T-helper 1 cell (primary cell): ENCODE measurements at regions not wholly inside any gene's neighbourhood (a gene's known extent, or its start where the extent isn't known, plus 50 kb on each side); places are given as distances from the start of the nearest gene placed in this dataset.

Source experiments
- DNase-seq, 5 donors: peaks; one replicate each; pipeline ENCODE4 v3.0.0-alpha.2; 2012 to 2020

DNA sequence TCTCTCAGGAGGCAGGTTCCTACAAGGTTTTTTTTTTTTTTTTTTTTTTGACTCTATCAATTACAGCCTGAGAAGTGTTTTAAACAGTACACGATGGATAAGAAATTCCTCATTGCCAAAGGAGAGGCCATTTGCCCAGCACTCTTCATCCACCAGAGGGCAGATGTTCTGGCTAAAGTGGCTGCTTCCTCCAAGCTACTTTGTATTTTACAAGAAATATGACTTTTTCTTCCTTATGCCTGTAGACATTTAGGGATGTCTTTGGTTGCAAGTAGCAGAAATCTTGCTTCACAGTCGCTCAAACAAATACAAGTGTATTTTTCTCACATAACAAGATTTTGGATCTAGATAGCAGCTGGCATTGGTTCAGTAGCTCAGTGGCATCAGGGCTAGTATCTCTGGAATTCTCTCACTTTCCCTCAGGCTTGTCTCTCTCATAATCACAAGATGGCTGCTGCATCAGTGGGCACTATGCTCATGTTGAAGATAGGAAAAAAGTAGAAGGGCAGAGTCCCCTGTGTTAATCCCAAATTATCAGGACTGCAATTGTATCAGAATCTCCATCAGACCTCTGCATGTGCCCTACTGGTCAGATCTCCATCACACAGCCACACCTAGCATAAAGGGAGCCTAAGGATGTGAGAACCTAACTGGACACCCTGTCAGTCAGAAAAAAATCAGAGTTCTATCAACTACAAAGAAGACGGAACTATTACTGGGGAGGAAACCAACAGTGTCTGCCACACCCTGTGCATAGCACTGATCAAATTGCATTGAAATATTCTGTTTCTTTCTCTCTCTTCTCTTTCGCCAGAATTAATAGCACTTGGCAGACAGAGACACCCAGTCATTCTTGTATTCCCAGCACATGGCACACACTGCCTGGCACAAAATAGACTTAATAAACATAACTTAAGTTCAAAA, 138.9 kb upstream of the COL8A1 start:
- DNase-seq = no peak

DNA sequence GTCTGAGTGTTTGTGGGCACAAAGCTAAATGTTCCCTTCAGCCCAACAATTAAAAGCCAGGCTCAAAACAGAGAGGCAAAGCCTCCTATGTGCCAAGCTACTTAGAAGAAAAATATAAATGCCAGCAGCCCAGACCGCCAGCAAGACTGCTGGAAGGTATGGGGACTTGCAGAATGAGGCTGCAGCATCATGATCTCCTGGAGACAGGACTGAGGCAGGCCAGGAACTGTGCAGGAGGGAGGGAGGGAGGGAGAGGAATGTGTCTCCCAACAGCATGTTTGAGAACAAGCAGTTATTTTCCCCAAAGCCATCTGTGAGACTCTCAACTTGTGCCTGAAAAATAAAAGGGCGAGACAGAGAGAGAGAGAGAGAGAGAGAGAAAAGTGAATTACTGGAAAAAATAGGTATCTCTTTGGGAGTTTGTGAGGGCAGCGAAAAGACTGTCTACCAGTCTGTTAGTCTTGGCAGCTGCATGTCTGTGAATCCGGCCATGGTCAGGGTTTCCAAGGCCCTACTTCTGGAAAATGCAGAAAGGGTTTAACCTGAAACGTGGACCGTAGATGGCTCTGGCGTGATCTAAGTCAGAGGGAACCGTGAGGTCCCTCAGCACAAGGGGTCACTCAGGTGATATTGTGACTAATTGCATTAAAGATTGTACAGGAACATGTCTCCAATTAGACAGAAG, 139.7 kb upstream of the COL8A1 start:
- no peak for DNase-seq

DNA sequence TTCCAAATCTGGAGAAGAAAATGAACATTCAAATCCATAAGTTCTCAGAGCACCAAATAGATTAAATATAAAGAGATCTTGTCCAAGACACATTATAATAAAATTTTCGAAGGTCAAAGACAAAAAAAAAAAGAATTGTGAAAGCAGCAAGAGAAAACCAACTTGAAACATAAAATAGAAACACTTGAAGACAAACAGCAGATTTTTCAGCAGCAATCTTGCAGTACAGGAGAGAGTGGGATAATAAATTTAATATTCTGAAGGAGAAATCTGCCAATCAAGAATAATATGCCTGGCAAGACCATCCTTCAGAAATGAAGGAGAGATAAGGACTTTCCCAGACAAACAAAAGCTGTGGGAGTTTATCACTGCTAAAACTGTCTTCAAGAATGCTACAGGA, 150.5 kb upstream of the COL8A1 start:
- no peak for DNase-seq

DNA sequence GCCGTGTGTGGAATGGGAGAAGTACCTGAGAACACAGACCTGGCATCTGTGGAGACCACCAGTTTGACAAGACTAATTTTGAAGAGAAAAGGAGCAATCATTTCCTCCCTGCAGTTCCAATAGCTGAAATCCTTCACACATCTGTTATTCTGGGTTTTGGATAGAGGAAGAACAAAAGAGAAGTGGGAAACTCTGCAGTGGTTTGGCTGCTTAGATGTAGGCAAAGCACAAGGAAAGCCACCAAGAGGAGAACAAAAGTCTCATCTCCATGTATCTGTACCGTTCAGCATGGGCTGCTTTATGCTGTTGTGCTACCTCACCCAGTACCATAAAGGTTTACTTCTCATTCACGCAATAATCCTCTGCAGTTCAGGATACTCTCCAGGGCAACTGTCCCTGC, 153.1 kb upstream of the COL8A1 start:
- DNase-seq = no peak

DNA sequence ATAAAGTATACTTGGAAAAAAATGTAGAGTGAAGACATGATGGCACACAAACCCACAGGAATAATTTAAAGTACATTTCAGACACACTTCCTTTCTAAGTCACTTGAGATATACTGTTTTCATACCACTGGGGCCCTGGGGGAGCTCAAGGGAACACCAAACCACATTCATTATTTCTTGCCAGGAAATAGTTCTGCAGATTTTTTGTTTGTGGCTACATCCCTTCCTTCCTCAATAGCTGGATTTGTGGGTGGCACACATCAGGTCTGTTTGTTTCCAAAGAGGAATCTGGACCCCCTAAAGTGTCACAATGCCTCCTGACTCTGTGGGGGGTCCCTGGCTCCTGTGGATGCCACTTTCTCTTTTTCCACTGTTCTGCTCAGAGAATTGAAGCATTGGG, 153.5 kb upstream of the COL8A1 start:
- DNase-seq = no peak

DNA sequence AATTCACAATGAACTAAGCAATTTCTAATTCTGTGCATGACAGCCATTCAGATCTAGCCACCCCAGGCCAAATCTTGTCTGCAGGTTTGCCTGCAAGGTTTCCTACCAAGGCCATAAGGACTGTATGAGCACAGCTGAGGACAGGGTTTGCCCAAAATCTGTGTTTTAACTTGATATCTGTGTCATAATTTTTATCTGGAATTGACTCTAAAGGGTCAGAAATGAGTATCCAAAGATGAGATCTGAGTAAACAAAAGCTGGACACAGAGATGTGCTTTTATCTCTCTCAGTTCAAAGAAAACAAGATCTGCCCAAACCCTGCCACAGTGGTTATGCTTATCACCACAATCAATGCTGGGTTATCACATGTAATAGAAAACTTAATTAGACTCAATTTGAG, 154.6 kb upstream of the COL8A1 start:
- no peak for DNase-seq

DNA sequence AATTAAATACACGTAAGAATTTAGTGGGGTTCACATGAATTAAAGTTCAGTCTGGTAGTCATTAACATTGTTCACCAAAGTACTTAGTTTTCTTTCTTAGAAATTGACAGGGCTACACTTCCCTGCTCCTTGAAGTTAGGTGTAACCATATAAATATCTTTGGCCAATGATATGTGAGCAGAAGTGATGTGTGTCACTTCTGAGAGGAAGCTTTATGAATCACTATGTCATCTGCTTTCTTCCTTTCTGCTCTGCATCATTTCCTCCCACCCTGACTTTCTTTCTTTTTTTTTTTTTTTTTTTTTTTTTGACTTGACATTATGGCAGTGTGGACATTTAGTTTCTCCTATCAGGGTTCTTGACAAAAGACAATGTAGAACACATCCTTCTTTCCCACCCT, 156.2 kb upstream of the COL8A1 start:
- no peak for DNase-seq

DNA sequence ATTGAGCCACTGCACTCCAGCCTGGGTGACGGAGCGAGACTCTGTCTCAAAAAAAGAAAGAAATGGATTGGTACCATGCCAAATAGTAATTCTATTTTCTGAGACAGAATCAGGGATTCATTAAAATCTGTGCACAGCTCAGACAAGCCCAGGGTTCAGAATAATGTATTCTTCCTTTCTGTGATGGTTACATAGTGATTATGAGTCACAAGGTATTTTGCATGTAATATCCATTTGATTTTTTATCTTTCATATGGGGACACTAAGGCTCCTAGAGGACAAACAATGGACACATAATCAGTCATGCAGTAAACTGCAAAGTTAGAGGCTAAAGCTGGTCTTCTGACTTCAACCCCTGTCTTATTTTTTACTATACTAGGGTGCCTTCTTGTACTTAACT, 156.8 kb upstream of the COL8A1 start:
- DNase-seq = no peak

DNA sequence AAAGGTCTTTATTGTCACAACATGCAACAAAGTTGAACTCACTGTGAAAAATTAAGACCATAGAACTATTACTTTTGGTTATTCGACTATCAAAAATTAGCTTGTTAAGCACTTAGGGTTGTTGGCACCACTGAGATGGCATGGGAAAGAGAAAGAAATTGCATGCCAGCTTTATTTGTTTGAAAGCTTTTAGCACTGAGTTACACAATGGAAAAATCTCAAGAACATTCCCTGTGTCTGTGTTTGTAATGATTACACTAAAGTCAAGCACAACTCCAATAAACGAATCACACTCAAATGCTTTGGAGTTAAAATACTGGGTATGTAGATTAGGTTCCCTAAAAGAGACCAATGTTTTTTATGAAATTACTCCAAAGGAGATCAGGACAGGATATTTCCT, 158.6 kb upstream of the COL8A1 start:
- DNase-seq = no peak

DNA sequence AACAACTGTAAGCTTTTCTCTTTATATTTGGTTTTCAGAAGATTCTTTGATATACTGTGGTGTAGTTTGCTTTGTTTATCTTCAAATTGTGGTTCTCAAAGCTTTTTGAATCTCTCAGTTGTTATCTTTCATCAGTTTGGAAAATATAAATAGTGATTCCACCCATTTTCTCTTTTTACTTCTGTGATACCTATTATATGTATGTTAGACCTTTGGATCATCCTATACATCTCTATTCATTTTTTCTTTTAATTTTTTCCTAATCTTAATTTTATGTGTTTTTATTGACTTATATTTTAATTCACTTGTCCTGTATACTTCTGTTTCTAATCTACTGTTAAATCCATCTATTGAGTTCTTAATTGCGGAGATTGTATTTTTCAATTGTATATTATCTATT, 160.7 kb upstream of the COL8A1 start:
- no peak for DNase-seq

DNA sequence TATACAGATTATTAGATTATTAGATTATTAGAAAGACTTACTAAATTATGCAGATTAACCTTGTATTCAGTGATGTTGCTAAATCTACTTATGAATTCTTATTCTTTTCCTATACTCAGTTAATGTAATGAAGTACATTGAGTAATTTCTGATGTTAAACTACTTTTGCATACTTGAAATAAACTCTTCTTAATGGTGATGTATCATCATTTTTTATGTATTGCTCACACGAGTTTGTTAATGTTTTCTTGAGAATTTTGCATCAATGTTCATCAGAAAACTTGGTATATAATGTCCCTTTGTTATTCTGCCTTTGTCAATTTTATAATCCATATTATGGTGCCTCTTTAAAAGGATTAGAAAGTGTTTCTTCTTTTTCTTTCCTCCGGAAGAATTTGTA, 163.2 kb upstream of the COL8A1 start:
- no peak for DNase-seq

DNA sequence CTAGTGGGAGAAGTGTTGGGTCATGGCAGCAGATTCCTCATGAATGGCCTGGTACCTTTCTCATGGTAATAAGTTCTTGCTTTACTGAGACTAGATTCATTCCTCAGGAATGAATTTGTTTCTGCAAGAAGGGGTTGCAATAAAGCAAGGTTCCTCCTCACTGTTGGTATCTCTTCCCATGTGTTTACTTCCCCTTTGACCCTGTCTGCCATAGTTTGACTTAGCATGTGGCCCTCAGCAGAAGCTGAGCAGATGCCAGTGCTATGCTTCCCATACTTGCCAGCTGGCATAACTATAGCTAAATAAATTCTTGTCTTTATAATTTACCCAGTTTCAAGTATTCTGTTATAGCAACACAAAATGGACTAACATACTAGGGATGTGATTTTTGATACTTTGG, 163.6 kb upstream of the COL8A1 start:
- no peak for DNase-seq

DNA sequence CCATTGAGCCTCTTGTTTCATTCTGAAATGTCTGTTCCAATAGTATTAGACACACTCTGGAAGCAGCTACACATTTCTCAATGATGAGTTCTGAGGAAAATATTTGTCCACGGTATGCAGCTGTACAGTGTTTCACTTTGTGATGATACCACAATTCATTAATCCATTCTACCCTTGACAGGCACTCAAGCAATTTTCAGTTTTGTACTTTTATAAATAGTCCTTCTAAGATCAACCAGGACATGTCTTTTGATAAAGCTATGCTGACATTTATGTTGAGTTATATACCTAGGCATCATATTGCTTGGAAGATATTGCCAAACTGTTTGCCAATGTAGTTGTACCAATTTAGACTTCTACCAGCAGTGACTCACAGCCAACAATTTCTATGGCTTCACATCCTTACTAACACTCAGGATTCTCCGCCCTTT, 165.1 kb upstream of the COL8A1 start:
- DNase-seq = no peak

DNA sequence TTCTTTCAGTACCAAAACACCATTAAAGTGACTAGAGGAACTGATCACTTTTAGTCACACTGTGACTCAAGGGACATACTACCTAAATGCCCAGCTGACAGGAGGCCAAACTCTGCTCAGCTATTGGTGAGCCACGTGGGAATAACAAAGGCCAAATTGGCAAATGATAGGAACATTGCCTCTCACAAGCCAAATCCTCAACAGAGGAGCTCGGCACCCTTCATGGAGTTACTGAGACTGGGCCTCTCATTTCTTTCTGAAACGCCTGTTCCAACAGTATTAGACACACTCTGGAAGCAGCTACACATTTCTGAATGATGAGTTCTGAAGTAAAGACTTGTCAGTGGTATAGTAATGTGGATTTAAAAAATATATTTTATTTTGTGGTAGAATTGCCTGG, 166.0 kb upstream of the COL8A1 start:
- no peak for DNase-seq

DNA sequence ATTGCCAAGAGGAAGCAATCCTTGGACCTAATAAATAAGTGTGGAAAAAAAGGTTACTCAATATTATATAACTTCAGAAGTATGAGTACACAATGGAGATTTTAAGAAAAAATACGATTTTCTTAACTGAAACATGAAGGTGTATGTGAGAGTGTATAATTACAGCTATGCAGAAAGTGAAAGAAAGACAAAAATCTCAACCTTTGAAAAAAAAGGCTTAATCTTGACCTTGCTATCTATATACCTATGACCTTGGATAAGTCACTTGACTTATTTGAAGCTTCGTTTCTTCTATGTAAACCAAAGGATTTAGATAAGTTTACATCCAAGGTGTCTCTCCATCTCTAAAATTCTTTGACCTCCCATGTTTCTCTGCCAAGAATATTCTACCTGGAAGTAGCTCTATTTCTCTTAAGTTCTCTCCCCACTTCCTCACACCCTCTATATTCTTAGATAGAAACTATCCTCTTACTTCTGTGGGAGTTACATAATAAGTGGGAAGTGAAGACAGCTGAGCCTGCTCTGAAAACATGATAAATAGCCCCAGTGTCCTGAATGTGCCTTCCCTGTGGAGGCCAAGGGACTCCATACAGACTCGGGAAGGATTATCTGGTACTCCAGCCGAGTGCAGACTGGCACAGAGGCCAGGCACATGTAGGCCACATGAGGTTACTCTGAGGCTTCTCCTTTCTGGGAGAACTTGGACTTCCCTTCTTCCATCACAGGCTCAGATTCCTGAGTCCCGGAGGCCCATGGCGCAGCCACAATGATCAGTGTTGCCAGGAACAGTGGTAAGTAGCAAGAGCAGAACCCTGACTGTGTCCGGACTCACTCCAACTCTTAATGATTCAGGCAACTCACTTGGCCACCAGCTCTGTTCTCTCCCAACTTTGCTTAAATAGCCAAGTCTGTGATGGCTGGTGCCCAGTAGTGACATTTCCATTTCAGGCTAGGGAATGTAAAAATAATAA, 166.8 kb upstream of the COL8A1 start:
- no peak for DNase-seq

DNA sequence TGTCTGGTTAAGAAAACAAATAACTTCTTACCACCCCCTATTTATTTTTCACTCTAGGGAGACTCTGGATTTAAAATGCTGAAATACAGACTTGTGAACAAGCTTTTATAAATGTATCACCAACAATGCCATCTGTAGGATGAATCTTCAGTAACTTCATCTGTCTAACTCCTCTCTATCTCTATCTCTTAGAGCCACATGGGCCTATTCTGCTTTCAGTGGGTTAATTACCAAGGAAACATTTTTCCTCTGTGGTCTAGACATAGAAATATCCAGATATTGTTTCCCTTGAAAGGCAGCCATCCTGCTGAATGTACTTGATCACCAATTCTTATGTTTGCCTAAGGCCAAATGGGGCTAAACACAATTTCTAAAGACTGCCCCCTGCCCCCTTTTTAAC, 167.6 kb upstream of the COL8A1 start:
- no peak for DNase-seq

DNA sequence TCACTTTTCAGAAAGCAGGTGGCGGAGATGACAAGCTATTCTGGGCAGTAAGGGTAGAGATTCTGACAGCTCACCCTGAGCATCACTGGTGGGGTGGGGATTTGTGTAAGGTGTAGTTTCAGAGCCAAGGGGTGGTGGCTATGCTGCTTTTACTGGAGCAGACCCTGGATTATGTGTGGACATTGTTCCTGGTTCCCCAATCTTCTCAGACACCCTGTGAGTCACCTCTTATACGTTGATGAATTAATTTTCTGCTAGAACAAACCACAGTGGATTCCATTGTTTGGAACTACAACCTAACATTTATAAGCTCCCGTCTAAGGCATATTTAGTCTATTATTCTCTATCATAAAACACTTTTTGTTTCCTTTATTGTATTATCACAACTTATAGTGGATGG, 169.5 kb upstream of the COL8A1 start:
- no peak for DNase-seq

DNA sequence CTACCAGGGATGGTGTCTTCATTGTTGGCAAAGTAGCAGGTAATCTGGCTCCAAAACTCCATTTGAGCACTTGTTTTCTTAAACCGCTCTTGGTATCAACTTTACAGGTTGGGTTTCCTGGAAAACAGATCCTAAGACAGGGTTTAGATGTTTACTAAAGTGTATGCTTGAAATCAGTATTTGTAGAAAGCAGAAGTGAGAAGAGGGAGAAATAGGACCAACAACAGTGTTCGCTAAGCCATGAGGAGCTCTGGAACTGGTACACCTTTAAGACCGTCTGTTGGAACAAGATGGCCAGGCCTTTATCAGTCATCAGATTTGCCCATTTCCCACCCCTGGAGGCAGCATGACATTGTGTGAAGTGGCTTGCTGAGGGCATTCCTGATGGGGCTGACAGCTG, 171.0 kb upstream of the COL8A1 start:
- no peak for DNase-seq

DNA sequence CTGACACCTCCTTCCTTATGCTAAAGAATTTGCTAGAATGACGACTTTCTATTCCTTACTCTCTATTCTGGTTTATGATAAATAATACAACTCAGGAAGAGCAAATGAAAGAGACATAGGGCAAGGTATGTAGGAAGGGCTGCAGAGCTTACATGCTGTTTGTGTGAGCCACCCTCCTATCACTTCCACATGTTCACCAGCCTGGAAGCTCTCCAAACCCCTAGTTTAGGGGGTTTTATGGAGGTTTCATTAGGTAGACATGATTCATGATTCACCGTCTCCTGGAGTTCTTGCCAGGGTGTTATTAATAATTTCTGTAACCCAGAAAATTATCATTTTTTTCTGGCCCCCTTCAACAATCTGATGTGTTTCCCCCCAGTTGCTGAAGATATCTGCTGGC, 172.1 kb upstream of the COL8A1 start:
- no peak for DNase-seq

DNA sequence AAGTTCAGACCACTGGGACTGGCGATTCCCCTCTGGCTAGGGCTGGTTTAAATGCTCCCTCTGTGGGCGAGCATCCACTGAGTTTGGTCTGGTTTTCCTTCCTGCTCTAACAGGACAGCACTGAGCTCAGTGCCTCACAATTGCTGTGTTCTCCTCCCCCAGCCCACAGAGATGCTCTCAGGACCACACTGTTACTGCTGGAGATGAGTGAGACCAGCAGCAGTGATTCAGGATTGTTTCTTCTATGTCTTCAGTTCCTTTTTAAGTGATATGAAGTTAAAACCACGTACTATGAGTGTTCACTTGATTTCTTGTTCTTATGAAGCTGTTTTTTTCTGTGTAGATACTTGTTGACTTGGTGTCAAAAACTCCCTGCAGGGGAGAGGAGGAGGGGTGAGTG, 180.4 kb upstream of the COL8A1 start:
- no peak for DNase-seq

DNA sequence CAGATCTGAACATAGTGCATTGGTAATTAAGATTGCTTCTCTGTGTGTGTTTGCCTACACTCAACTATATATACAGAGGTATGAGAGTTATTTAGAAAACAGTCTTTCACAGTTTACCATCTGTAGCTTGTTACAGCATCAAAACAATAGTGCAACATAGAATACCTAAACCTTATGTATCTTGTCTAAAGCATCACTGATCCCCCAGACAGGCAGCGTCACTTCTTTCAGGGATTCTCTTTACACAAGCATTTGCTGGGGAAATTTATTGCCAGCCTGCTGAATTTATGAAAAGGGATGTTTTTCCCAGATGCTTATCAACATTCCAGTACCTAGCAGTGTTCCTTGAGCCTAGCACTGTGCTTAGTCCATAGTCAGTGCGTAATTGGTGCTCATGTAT, 195.8 kb upstream of the COL8A1 start:
- no peak for DNase-seq

DNA sequence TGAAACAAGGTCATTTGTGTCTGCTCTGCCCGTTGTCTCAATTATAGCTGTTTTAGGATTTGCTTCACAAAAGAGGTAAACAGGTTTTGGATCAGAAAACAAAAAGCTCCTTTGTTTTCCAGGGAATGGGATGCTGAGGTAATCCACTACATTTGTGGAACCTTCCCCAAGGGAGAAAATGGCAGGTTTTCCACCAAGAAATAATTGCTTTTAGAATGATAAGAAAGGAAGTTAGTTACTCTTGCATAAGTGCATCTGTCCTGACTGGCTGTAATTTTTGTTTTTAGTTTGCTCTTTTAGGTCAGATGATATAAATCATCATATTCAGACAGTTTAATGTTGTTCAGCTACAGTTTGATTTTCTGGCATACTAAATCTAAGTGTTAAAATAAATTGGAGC, 198.5 kb upstream of the COL8A1 start:
- DNase-seq = no peak

DNA sequence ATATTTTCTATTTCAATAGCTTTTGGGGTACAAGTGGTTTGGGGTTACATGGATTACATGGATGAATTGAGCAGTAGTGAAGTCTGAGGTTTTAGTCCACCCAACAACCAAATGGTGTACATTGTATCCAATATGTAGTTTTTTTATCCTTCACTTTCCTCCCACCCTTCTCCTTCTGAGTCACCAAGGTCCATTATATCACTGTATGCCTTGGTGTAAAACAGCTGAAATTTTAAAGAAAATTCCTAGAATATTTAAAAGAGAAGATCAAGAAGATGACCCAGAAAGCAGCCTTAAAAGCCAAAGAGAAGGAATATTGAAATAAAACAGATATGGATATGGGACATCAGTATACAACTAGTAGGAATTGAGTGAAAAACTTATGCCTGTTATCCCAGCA, 204.2 kb upstream of the COL8A1 start:
- DNase-seq = no peak
